Stomach (tissue), 4 donors: ENCODE measurements at regions not wholly inside any gene's neighbourhood (a gene's known extent, or its start where the extent isn't known, plus 50 kb on each side); places are given as distances from the start of the nearest gene placed in this dataset.

Experiments used
- CTCF ChIP-seq, 7 experiments: fragments of 450-650 bp in 4 of 7; fragments of 200-600 bp in 3 of 7; sonication (generic) in 3 of 7; IDR thresholded peaks; one replicate each; pipeline ENCODE4 v1.5.1; 2016 to 2019; ENCODE audit warnings: antibody characterized with exemption in 7 of 7, control low read depth in 2 of 7, mild to moderate bottlenecking in 1 of 7
- EP300 ChIP-seq: sonication (generic); formaldehyde crosslinking; IDR thresholded peaks from one replicate; pipeline ENCODE4 v1.6.1; 2017; ENCODE audit warnings: antibody characterized with exemption
- POLR2A ChIP-seq, 4 donors: fragments of 450-650 bp; IDR thresholded peaks; one replicate each; pipeline ENCODE4 v1.6.1; 2016; ENCODE audit warnings: antibody characterized with exemption in 4 of 4, control low read depth in 2 of 4, mild to moderate bottlenecking in 1 of 4, moderate library complexity in 1 of 4
- POLR2AphosphoS5 ChIP-seq, 3 donors: sonication (generic); formaldehyde crosslinking; IDR thresholded peaks; one replicate each; pipeline ENCODE4 v1.6.1; 2016; ENCODE audit warnings: antibody characterized with exemption in 3 of 3

GRCh38 chr1:14031461-14031860 lies 331.5 kb downstream of the PRDM2 start:
- TF ChIP-seq CTCF (IDR thresholded peaks at IDR 0.05): no peak
- no peak for TF ChIP-seq POLR2AphosphoS5 (IDR thresholded peaks at IDR 0.05)
- TF ChIP-seq POLR2A (IDR thresholded peaks at IDR 0.05): no peak
- TF ChIP-seq EP300: no peak
